Progenitor cell of endocrine pancreas (in vitro differentiated cells): ENCODE measurements at regions not wholly inside any gene's neighbourhood (a gene's known extent, or its start where the extent isn't known, plus 50 kb on each side); places are given as distances from the start of the nearest gene placed in this dataset.

ENCODE experiments used
- DNase-seq: peaks from one replicate; pipeline ENCODE4 v3.0.0; 2021; ENCODE audit warnings: low spot score; ENCODE audit not compliant: unreplicated experiment
- H3K27ac Mint-ChIP-seq: 2 replicates; pipeline ENCODE4 v1.8.0; 2021; ENCODE audit warnings: mild to moderate bottlenecking, moderate library complexity, mixed read lengths
- H3K27me3 Mint-ChIP-seq: 2 replicates; pipeline ENCODE4 v1.8.0; 2021; ENCODE audit warnings: mixed read lengths
- H3K36me3 Mint-ChIP-seq: 2 replicates; pipeline ENCODE4 v1.8.0; 2022; ENCODE audit warnings: mixed read lengths; ENCODE audit not compliant: insufficient read depth
- H3K4me1 Mint-ChIP-seq: 2 replicates; pipeline ENCODE4 v1.8.0; 2021; ENCODE audit warnings: low read depth, mixed read lengths
- H3K4me3 Mint-ChIP-seq: 2 replicates; pipeline ENCODE4 v1.8.0; 2021; ENCODE audit warnings: low read depth, mild to moderate bottlenecking, moderate library complexity, mixed read lengths
- H3K9me3 Mint-ChIP-seq: 2 replicates; pipeline ENCODE4 v1.8.0; 2021; ENCODE audit warnings: low read depth, mixed read lengths
- TF ChIP-seq, protein P1 (sequence below): fragments of 200-600 bp; sonication (generic); IDR thresholded peaks from one replicate; pipeline ENCODE4 v1.5.0; 2021; ENCODE audit warnings: antibody characterized with exemption, mild to moderate bottlenecking; ENCODE audit not compliant: unreplicated experiment

DNA sequence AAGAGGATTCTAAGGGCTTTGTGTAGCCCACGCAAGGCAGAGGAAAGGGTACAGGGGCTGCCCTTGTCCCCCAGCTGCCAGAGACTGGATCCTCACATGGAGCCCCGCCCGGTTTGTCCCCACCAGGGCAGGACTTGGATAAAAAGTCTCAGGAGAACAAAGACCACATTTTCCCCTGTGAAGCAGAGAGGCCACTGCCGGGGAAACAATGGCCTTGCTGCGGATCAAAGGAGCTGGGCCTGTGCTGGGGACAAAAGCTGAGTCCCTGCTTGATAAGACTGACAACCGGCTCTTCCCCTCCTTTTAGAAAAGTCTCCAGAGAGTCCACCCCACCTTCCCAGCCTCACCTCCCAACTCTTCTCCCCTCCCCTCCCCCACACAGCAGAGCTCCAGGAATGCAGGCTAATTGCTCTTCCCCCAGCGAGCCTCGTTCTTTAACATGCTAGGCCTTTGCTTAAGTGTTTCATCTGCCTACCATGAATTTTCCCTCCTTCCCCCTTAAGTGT lies 142.4 kb downstream of the PLPP3 start:
- peak overlapping the region; percentile 76 for H3K27ac Mint-ChIP-seq
- no peaks in the 10 kb centered on the region for H3K9me3 Mint-ChIP-seq
- peaks cover 4% of the 10 kb centered on the region for H3K27me3 Mint-ChIP-seq
- peaks cover 62% of the 10 kb centered on the region for H3K4me1 Mint-ChIP-seq
- H3K4me3 Mint-ChIP-seq = no peak overlapping the region
- H3K36me3 Mint-ChIP-seq = no peaks in the 10 kb centered on the region
- DNase-seq = no peak
- TF ChIP-seq, protein P1, sequence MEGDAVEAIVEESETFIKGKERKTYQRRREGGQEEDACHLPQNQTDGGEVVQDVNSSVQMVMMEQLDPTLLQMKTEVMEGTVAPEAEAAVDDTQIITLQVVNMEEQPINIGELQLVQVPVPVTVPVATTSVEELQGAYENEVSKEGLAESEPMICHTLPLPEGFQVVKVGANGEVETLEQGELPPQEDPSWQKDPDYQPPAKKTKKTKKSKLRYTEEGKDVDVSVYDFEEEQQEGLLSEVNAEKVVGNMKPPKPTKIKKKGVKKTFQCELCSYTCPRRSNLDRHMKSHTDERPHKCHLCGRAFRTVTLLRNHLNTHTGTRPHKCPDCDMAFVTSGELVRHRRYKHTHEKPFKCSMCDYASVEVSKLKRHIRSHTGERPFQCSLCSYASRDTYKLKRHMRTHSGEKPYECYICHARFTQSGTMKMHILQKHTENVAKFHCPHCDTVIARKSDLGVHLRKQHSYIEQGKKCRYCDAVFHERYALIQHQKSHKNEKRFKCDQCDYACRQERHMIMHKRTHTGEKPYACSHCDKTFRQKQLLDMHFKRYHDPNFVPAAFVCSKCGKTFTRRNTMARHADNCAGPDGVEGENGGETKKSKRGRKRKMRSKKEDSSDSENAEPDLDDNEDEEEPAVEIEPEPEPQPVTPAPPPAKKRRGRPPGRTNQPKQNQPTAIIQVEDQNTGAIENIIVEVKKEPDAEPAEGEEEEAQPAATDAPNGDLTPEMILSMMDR = no peak

GRCh38 chr1:56436296-56436695 lies 143.1 kb downstream of the PLPP3 start:
- no peak overlapping the region for H3K4me3 Mint-ChIP-seq
- TF ChIP-seq, protein P1 = no peak
- peaks cover 62% of the 10 kb centered on the region for H3K4me1 Mint-ChIP-seq
- H3K36me3 Mint-ChIP-seq = no peaks in the 10 kb centered on the region
- peaks cover 9% of the 10 kb centered on the region for H3K27me3 Mint-ChIP-seq
- peak overlapping the region; percentile 65 for H3K27ac Mint-ChIP-seq
- no peaks in the 10 kb centered on the region for H3K9me3 Mint-ChIP-seq
- DNase-seq = no peak

GRCh38 chr1:56435434-56436262 lies 143.7 kb downstream of the PLPP3 start:
- H3K36me3 Mint-ChIP-seq = no peaks in the 10 kb centered on the region
- peak overlapping the region; percentile 65 for H3K27ac Mint-ChIP-seq
- H3K9me3 Mint-ChIP-seq = no peaks in the 10 kb centered on the region
- H3K4me1 Mint-ChIP-seq = peaks cover 62% of the 10 kb centered on the region
- no peak overlapping the region for H3K4me3 Mint-ChIP-seq
- TF ChIP-seq, protein P1 = no peak
- peaks cover 11% of the 10 kb centered on the region for H3K27me3 Mint-ChIP-seq
- no peak for DNase-seq

DNA sequence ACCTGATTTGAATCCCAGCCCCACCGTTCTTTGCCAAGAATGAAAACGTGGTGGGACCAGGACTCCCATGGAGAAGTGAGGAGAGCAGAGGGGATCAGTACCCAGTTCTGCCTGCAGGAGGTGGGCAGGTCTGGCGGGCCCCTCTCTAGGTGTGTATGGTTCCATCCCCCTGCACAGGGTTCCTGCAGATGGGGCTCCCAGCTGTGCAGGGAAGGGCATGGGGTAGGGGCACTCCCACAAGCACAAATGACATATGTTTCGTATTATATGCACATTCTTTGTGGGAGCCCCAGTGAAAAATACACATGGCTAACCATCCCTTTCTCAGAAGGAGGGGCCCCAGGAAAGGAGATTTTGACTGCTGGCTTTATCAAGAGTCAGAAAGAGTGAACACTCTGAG lies 144.6 kb downstream of the PLPP3 start:
- Mint-ChIP-seq H3K4me3 (no peak overlapping the region), H3K4me1 (peaks cover 62% of the 10 kb centered on the region), H3K36me3 (no peaks in the 10 kb centered on the region), H3K9me3 (no peaks in the 10 kb centered on the region), H3K27ac (peak overlapping the region; percentile 21), H3K27me3 (peaks cover 14% of the 10 kb centered on the region)
- TF ChIP-seq, protein P1 = peak; percentile 45
- no peak for DNase-seq

GRCh38 chr1:56434025-56434424 lies 145.3 kb downstream of the PLPP3 start:
- Mint-ChIP-seq H3K4me3 (no peak overlapping the region), H3K27ac (no peak overlapping the region), H3K4me1 (peaks cover 57% of the 10 kb centered on the region), H3K36me3 (no peaks in the 10 kb centered on the region), H3K9me3 (no peaks in the 10 kb centered on the region), H3K27me3 (peaks cover 14% of the 10 kb centered on the region)
- no peak for DNase-seq
- TF ChIP-seq, protein P1 = no peak
